K562 (cell line): ENCODE measurements at regions not wholly inside any gene's neighbourhood (a gene's known extent, or its start where the extent isn't known, plus 50 kb on each side); places are given as distances from the start of the nearest gene placed in this dataset.
A peak's percentile ranks its signal among the peaks of the same experiment; 100 is the strongest.

ENCODE experiments used
- ARHGAP35 ChIP-seq: fragments of 450-650 bp; IDR thresholded peaks from 2 replicates; pipeline ENCODE4 v1.6.1; 2018; ENCODE audit not compliant: partially characterized antibody
- BCL6 ChIP-seq: fragments of 250-450 bp; sonication (Bioruptor Pico); IDR thresholded peaks from 2 replicates; pipeline ENCODE4 v1.4.0; 2020
- CHD2 ChIP-seq: IDR thresholded peaks from 2 replicates; pipeline ENCODE4 v1.6.1; 2011; ENCODE audit warnings: low read depth, low read length
- CREM ChIP-seq: IDR thresholded peaks from 2 replicates; pipeline ENCODE4 v1.6.1; 2014; ENCODE audit warnings: antibody characterized with exemption, low read depth
- CTBP1 ChIP-seq: fragments of 450-650 bp; IDR thresholded peaks from 2 replicates; pipeline ENCODE4 v1.6.1; 2016; ENCODE audit warnings: borderline replicate concordance
- CXXC5 ChIP-seq: fragments of 250-450 bp; sonication (Bioruptor Pico); IDR thresholded peaks from 2 replicates; pipeline ENCODE4 v1.8.0; 2022; ENCODE audit warnings: inconsistent platforms, mild to moderate bottlenecking, moderate library complexity
- HEY1 ChIP-seq: fragments of 250-450 bp; sonication (Bioruptor Pico); IDR thresholded peaks from 2 replicates; pipeline ENCODE4 v1.5.0; 2020; ENCODE audit warnings: mild to moderate bottlenecking, moderate library complexity, borderline replicate concordance
- HNRNPK ChIP-seq: fragments of 200-400 bp; formaldehyde crosslinking; IDR thresholded peaks from one replicate; pipeline ENCODE4 v1.6.1; 2018; ENCODE audit warnings: mild to moderate bottlenecking, low read depth, low read length; ENCODE audit not compliant: poor library complexity, severe bottlenecking
- IRF9 ChIP-seq: fragments of 450-650 bp; IDR thresholded peaks from 2 replicates; pipeline ENCODE4 v1.6.1; 2016; ENCODE audit warnings: missing biosample characterization, missing genetic modification characterization
- JUN ChIP-seq, 2 experiments: sonication (generic) in 1 of 2; formaldehyde crosslinking in 1 of 2; IDR thresholded peaks; 2 replicates each; pipeline versions ENCODE4 v1.6.1 to v1.8.0; 2012 to 2022; ENCODE audit warnings: borderline replicate concordance in 2 of 2, mild to moderate bottlenecking in 2 of 2, improper control_type of control experiment in 1 of 2, low read depth in 1 of 2, low read length in 1 of 2, missing genetic modification reagents in 1 of 2
- JUND ChIP-seq, 2 experiments: IDR thresholded peaks; 2 replicates in 1 of 2; 3 replicates in 1 of 2; pipeline ENCODE4 v1.6.1; 2011; ENCODE audit warnings: borderline replicate concordance in 2 of 2, low read depth in 2 of 2, low read length in 2 of 2, improper control_type of control experiment in 1 of 2, missing biosample characterization in 1 of 2, missing genetic modification characterization in 1 of 2, missing genetic modification reagents in 1 of 2
- MCM3 ChIP-seq: fragments of 450-650 bp; IDR thresholded peaks from 2 replicates; pipeline ENCODE4 v1.6.1; 2016
- MTA2 ChIP-seq: fragments of 450-650 bp; IDR thresholded peaks from 2 replicates; pipeline ENCODE4 v1.6.1; 2016; ENCODE audit warnings: low read depth
- NFIC ChIP-seq: fragments of 450-650 bp; IDR thresholded peaks from 2 replicates; pipeline ENCODE4 v1.6.1; 2017; ENCODE audit warnings: mild to moderate bottlenecking, inconsistent platforms
- NR1H2 ChIP-seq: sonication (generic); formaldehyde crosslinking; IDR thresholded peaks from 2 replicates; pipeline ENCODE4 v1.4.0; 2020; ENCODE audit warnings: mild to moderate bottlenecking, missing genetic modification reagents
- POLR2B ChIP-seq: fragments of 450-650 bp; IDR thresholded peaks from 2 replicates; pipeline ENCODE4 v1.6.1; 2018; ENCODE audit warnings: low read depth; ENCODE audit not compliant: partially characterized antibody
- SIN3A ChIP-seq, 2 experiments: fragments of 150-350 bp in 1 of 2; IDR thresholded peaks; 2 replicates each; pipeline ENCODE4 v1.6.1; 2011 to 2016; ENCODE audit warnings: borderline replicate concordance in 2 of 2, low read depth in 2 of 2, low read length in 2 of 2, mild to moderate bottlenecking in 2 of 2, moderate library complexity in 2 of 2; ENCODE audit not compliant: control insufficient read depth in 1 of 2
- TARDBP ChIP-seq: fragments of 450-650 bp; IDR thresholded peaks from 2 replicates; pipeline ENCODE4 v1.6.1; 2016
- ZNF134 ChIP-seq: fragments of 250-450 bp; sonication (Bioruptor Pico); conservative IDR thresholded peaks from 2 replicates; pipeline ENCODE4 v1.4.0; 2020
- ZNF143 ChIP-seq: sonication (generic); formaldehyde crosslinking; IDR thresholded peaks from 2 replicates; pipeline ENCODE4 v1.9.0; 2022; ENCODE audit warnings: mild to moderate bottlenecking, missing genetic modification reagents
- ZNF146 ChIP-seq: IDR thresholded peaks from one replicate; pipeline ENCODE4 v1.6.1; 2018; ENCODE audit warnings: missing compliant biosample characterization; ENCODE audit not compliant: unreplicated experiment
- ZNF282 ChIP-seq: sonication (generic); formaldehyde crosslinking; IDR thresholded peaks from 2 replicates; pipeline ENCODE4 v1.8.1; 2023; ENCODE audit warnings: missing genetic modification reagents
- ZNF311 ChIP-seq: fragments of 250-450 bp; sonication (Bioruptor Pico); IDR thresholded peaks from 2 replicates; pipeline ENCODE4 v1.4.0; 2020; ENCODE audit warnings: mild to moderate bottlenecking, moderate library complexity
- ZNF511 ChIP-seq: sonication (generic); formaldehyde crosslinking; IDR thresholded peaks from 2 replicates; pipeline ENCODE4 v1.8.0; 2022; ENCODE audit warnings: mild to moderate bottlenecking, missing genetic modification reagents
- ZNF589 ChIP-seq: fragments of 200-800 bp; sonication (Bioruptor generic); IDR thresholded peaks from 2 replicates; pipeline ENCODE4 v1.6.1; 2016; ENCODE audit warnings: low read depth, missing genetic modification characterization, missing compliant biosample characterization
- TF ChIP-seq, protein P1 (sequence below): fragments of 450-650 bp; IDR thresholded peaks from 2 replicates; pipeline ENCODE4 v1.6.1; 2016; ENCODE audit warnings: low read depth, mild to moderate bottlenecking, moderate library complexity
- TF ChIP-seq, protein P2 (sequence below): sonication (generic); formaldehyde crosslinking; IDR thresholded peaks from 2 replicates; pipeline ENCODE4 v1.4.0; 2020; ENCODE audit warnings: mild to moderate bottlenecking, missing genetic modification reagents

DNA sequence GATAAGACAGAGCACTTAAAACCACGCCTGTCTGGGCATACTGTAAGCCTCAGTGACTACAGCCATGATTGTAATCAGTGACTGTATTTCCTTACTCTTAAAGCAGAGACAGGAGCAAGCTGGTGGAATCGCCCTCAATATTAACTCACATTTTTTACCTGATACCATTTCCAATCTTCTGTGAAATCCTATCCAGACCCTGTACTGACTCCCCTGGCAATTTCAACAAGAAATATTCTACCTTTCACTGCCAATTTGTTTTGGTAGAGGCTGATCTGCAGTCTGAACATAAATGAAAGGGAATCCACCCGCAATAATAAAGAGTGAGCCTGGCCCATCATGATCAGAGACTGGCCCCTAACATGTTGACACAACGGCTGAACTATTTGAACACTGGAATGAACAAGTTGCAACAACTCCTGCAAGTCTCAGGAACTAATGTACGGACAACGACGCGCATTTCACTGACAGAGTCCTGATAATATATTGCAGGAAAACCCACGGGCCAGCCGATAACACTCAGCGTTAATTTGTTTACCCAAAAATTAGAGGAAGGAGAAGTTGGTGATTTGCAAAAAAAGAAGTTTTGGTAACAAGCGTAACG lies 195.5 kb upstream of the BTG1 start (continued):
- TF ChIP-seq ZNF143 (CRISPR knock-in tag), result no peak
- TF ChIP-seq BCL6 (CRISPR knock-in tag), result no peak
- TF ChIP-seq CREM, result 0 out of 2 replicates have a peak, but pooled peaks have one; percentile 18
- TF ChIP-seq NR1H2 (CRISPR knock-in tag), result no peak
- no peak for TF ChIP-seq ZNF146
- TF ChIP-seq ZNF311, result no peak
- no peak for TF ChIP-seq ZNF134
- no peak; the same call in 1 of the 2 replicates for TF ChIP-seq MTA2
- no peak for TF ChIP-seq ZNF511 (CRISPR knock-in tag)
- TF ChIP-seq JUN (IDR thresholded peaks at IDR 0.05; ENCODE audit: borderline replicate concordance, low read depth, low read length), result no peak
- no peak for TF ChIP-seq JUN (CRISPR knock-in tag; IDR thresholded peaks at IDR 0.05; ENCODE audit: borderline replicate concordance)
- no peak for TF ChIP-seq HEY1
- TF ChIP-seq ZNF282 (CRISPR knock-in tag), result no peak
- TF ChIP-seq JUND (IDR thresholded peaks at IDR 0.05; ENCODE audit: borderline replicate concordance, low read depth, low read length), result peak; percentile 31; the same call in 1 of the 2 replicates
- TF ChIP-seq JUND (tag; IDR thresholded peaks at IDR 0.05; ENCODE audit: borderline replicate concordance, low read depth, low read length), result no peak
- no peak for TF ChIP-seq SIN3A (IDR thresholded peaks at IDR 0.05; ENCODE audit: borderline replicate concordance in 2 of 2, control insufficient read depth in 1 of 2, low read depth in 2 of 2, low read length in 2 of 2)
- peak; percentile 88 for TF ChIP-seq CXXC5 (CRISPR knock-in tag)
- no peak for TF ChIP-seq ZNF589 (CRISPR knock-in tag)
- no peak for TF ChIP-seq ARHGAP35
- no peak for TF ChIP-seq HNRNPK
- no peak for TF ChIP-seq CTBP1
- peak; percentile 17; the same call in 1 of the 2 replicates for TF ChIP-seq NFIC
- no peak for TF ChIP-seq POLR2B
- TF ChIP-seq, protein P1, sequence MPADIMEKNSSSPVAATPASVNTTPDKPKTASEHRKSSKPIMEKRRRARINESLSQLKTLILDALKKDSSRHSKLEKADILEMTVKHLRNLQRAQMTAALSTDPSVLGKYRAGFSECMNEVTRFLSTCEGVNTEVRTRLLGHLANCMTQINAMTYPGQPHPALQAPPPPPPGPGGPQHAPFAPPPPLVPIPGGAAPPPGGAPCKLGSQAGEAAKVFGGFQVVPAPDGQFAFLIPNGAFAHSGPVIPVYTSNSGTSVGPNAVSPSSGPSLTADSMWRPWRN, result 0 out of 2 replicates have a peak, but pooled peaks have one; percentile 37
- TF ChIP-seq TARDBP, result 0 out of 2 replicates have a peak, but pooled peaks have one; percentile 13
- TF ChIP-seq MCM3, result no peak
- TF ChIP-seq, protein P2, sequence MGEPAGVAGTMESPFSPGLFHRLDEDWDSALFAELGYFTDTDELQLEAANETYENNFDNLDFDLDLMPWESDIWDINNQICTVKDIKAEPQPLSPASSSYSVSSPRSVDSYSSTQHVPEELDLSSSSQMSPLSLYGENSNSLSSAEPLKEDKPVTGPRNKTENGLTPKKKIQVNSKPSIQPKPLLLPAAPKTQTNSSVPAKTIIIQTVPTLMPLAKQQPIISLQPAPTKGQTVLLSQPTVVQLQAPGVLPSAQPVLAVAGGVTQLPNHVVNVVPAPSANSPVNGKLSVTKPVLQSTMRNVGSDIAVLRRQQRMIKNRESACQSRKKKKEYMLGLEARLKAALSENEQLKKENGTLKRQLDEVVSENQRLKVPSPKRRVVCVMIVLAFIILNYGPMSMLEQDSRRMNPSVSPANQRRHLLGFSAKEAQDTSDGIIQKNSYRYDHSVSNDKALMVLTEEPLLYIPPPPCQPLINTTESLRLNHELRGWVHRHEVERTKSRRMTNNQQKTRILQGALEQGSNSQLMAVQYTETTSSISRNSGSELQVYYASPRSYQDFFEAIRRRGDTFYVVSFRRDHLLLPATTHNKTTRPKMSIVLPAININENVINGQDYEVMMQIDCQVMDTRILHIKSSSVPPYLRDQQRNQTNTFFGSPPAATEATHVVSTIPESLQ (CRISPR knock-in tag), result no peak
- TF ChIP-seq IRF9 (tag), result no peak
- TF ChIP-seq CHD2, result no peak
